DOHH2 (cell line): ENCODE measurements at regions not wholly inside any gene's neighbourhood (a gene's known extent, or its start where the extent isn't known, plus 50 kb on each side); places are given as distances from the start of the nearest gene placed in this dataset.

Experiments used
- CTCF ChIP-seq: fragments of 200-600 bp; sonication (generic); IDR thresholded peaks from one replicate; pipeline ENCODE4 v1.5.1; 2014; ENCODE audit warnings: antibody characterized with exemption, mild to moderate bottlenecking, low read depth, low read length; ENCODE audit not compliant: poor library complexity, severe bottlenecking
- EZH2phosphoT487 ChIP-seq: fragments of 200-600 bp; sonication (generic); IDR thresholded peaks from 2 replicates; pipeline ENCODE4 v1.6.1; 2017; ENCODE audit warnings: borderline replicate concordance, mild to moderate bottlenecking, antibody characterized with exemption, low read length, moderate library complexity, mixed read lengths

GRCh38 chr14:55807881-55808379 is 227.9 kb downstream of the KTN1 start:
- TF ChIP-seq CTCF (no peak), EZH2phosphoT487 (no peak)
